ENCODE measurements at regions not wholly inside any gene's neighbourhood (a gene's known extent, or its start where the extent isn't known, plus 50 kb on each side); places are given as distances from the start of the nearest gene placed in this dataset.

GRCh38 chr12:82529101-82529500 lies 157.6 kb upstream of the TMTC2 start:
- Histone ChIP-seq H3K27ac (ENCODE audit: low read depth) (no peak overlapping the region), H3K4me2 (no peak overlapping the region), H3F3A (replicated peaks; ENCODE audit: low read depth) (no peaks in the 10 kb centered on the region), H3K9me2 (ENCODE audit: insufficient read depth) (no peaks in the 10 kb centered on the region), H2AFZ (no peak overlapping the region), H3K79me2 (replicated peaks; ENCODE audit: insufficient read depth) (no peaks in the 10 kb centered on the region), H3K27me3 (ENCODE audit: insufficient read depth) (no peaks in the 10 kb centered on the region), H3K4me1 (ENCODE audit: insufficient read depth) (no peaks in the 10 kb centered on the region), H3K36me3 (ENCODE audit: insufficient read depth) (no peaks in the 10 kb centered on the region), H4K20me1 (replicated peaks; ENCODE audit: insufficient read depth) (no peaks in the 10 kb centered on the region), H3K4me3 (no peak overlapping the region)
- DNase-seq (ENCODE audit: low spot score) (no peak), ATAC-seq (no peak)
- Mint-ChIP-seq H3K27me3 (ENCODE audit: insufficient read depth, low read depth, poor library complexity) (peaks cover 4% of the 10 kb centered on the region), H3K27ac (no peak overlapping the region), H3K9me3 (no peaks in the 10 kb centered on the region), H3K4me1 (no peaks in the 10 kb centered on the region), H3K4me3 (no peak overlapping the region), H3K36me3 (ENCODE audit: low read depth) (no peaks in the 10 kb centered on the region)
- no peak for TF ChIP-seq EZH2 (IDR thresholded peaks at IDR 0.05; ENCODE audit: low read depth, unreplicated experiment)
- no peak for TF ChIP-seq ETS1 (IDR thresholded peaks at IDR 0.05)
- TF ChIP-seq ZNF462 (CRISPR knock-in tag; IDR thresholded peaks at IDR 0.05), result no peak
- no peak for TF ChIP-seq STAT1 (IDR thresholded peaks at IDR 0.05; ENCODE audit: unreplicated experiment)
- no peak for TF ChIP-seq JUNB (IDR thresholded peaks at IDR 0.05; ENCODE audit: unreplicated experiment)
- no peak for TF ChIP-seq POLR2AphosphoS5 (IDR thresholded peaks at IDR 0.05; ENCODE audit: low read depth)
- TF ChIP-seq, protein P1, sequence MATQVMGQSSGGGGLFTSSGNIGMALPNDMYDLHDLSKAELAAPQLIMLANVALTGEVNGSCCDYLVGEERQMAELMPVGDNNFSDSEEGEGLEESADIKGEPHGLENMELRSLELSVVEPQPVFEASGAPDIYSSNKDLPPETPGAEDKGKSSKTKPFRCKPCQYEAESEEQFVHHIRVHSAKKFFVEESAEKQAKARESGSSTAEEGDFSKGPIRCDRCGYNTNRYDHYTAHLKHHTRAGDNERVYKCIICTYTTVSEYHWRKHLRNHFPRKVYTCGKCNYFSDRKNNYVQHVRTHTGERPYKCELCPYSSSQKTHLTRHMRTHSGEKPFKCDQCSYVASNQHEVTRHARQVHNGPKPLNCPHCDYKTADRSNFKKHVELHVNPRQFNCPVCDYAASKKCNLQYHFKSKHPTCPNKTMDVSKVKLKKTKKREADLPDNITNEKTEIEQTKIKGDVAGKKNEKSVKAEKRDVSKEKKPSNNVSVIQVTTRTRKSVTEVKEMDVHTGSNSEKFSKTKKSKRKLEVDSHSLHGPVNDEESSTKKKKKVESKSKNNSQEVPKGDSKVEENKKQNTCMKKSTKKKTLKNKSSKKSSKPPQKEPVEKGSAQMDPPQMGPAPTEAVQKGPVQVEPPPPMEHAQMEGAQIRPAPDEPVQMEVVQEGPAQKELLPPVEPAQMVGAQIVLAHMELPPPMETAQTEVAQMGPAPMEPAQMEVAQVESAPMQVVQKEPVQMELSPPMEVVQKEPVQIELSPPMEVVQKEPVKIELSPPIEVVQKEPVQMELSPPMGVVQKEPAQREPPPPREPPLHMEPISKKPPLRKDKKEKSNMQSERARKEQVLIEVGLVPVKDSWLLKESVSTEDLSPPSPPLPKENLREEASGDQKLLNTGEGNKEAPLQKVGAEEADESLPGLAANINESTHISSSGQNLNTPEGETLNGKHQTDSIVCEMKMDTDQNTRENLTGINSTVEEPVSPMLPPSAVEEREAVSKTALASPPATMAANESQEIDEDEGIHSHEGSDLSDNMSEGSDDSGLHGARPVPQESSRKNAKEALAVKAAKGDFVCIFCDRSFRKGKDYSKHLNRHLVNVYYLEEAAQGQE (IDR thresholded peaks at IDR 0.05; ENCODE audit: unreplicated experiment), result no peak
